HG02981 (cell line): ENCODE measurements at regions not wholly inside any gene's neighbourhood (a gene's known extent, or its start where the extent isn't known, plus 50 kb on each side); places are given as distances from the start of the nearest gene placed in this dataset.
"Not testable (repeated sequence)": the region's sequence is repeated elsewhere in the genome, so short reads cannot be mapped to it uniquely, and the experiment has no call there.

Source experiments
- ATAC-seq: cut with Tn5 transposase; IDR thresholded peaks from one replicate; pipeline ENCODE4 v1.9.1; 2021; ENCODE audit warnings: mild to moderate bottlenecking, moderate library complexity; ENCODE audit not compliant: unreplicated experiment

DNA sequence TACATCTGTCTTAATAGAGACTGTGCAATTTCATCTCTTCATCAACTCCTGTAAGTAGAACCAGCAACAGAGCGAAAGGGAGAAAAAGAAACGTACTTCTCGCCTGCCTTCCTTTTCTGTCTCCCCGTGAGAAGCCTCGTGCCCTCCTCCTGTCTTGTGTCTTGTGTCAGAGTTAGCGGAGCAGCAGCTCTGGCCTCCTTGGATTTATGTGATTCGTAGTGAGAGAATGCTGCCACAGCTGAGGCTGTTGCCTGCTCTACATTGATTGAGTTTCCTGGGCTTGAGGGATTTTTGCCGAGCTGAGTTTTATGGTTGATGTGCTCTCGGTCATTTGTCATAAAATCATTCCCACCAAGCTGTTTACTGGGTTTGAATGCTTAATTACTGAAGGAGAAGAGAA is 579.1 kb upstream of the RBFOX1 start:
- no peak for ATAC-seq

- ATAC-seq: no peak
Measured at GRCh38 chr16:6751191-6751590, 581.5 kb upstream of the RBFOX1 start.

- ATAC-seq: no peak
Measured at GRCh38 chr16:6749698-6750097, 582.9 kb upstream of the RBFOX1 start.

GRCh38 chr16:6736302-6736701 is 596.3 kb upstream of the RBFOX1 start:
- ATAC-seq: not testable (repeated sequence)

GRCh38 chr16:6735631-6736030 is 597.0 kb upstream of the RBFOX1 start:
- ATAC-seq: no peak

DNA sequence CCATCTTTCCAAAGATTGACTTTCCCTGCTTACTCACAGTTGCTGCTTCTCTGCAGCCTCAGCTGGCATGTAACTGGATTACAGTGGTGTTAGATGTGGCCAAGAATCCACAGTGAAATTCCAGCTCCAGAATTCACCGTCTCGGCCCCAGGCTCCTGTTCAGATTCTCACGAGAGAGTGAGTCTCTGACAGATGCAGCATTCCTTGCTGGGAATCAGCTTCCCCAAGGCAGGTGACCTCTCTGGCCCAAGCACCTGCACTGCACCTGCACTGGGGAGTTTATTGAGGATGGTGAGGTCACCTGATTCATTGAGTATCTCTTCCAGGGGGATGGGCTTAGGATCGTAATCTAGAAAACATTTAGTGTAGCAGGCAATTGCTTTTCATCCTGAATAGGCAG is 600.5 kb upstream of the RBFOX1 start:
- ATAC-seq: no peak

DNA sequence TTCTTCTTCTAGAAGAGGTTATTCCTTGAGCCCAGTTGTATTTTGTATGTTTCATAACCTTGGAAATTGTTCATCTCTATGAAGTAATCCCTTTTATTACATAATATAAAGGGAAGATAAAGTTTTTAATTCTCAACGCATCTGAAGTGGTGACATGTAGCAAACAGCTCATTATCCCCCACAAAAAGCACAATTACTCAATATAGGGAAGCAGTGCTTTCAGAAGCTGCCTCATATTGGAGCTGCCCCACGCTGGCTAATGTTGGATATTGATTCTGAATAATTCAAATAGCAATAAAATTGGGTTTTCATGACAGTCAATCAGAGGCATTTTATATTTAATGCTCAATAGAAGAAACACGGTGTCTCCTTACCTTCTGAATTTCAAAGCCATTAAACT is 604.3 kb upstream of the RBFOX1 start:
- no peak for ATAC-seq

- ATAC-seq: no peak
Measured at GRCh38 chr16:6726621-6727020, 606.0 kb upstream of the RBFOX1 start.

GRCh38 chr16:6725634-6726331 is 606.9 kb upstream of the RBFOX1 start:
- no peak for ATAC-seq

GRCh38 chr16:6725206-6725605 is 607.4 kb upstream of the RBFOX1 start:
- ATAC-seq: not testable (repeated sequence)

DNA sequence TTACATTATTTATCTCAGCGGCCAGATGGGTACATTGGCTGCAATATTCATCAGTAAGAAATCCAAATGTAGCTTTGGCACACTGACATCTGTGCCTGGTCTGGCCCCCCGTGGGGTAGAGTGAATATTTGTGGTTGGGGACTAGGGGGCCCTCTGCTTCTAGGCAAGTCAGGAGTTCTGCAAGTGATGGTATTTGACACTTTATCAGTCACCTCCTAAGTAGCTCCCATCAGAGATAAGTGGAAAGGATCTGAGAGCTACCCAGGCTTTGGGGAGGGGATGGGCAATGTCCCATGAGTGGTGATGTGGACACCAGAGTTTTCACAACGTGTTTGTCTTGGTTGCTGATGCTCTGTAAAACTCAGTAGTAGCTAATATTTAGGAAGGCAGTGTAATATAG is 609.9 kb upstream of the RBFOX1 start:
- no peak for ATAC-seq

DNA sequence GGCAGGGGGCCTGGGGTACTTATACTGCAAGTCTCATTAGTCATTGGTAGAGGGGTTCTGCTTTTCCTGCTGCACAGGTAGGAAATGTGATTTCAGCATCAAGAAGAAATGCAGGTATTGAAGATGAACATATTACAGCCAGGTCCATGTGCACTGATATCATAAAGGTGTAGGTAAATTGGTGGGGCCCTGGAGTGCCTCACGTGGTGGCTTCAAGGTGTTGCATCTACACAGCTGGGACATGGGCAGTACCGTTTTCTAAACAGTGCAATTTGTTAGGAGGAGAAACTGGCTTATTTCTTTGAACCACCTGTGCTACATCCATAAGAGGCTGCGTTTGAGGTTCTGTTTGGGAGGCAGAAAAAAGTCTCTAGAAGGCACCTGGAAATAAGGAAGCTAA is 618.1 kb upstream of the RBFOX1 start:
- no peak for ATAC-seq

DNA sequence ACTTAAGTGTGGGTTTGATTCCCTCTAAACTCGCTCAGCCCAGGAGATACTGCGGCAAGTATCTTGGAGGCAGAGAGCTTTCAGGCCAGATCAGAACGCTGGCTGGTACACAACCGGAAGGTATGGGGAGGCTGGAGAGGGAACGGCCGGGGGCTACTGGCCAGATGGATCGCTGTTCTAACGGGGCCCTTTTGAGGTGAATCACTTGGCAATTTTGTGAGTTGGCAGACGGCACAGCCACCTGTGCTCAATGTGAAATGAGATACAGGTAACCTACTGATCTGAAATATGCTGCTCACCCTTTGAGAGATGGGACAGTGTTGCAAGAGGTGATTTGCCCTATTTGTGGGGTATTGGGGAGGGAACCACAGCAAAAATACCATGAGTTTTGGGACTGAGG is 622.9 kb upstream of the RBFOX1 start:
- no peak for ATAC-seq

- no peak for ATAC-seq
Measured at GRCh38 chr16:6708576-6709215, 623.9 kb upstream of the RBFOX1 start.

DNA sequence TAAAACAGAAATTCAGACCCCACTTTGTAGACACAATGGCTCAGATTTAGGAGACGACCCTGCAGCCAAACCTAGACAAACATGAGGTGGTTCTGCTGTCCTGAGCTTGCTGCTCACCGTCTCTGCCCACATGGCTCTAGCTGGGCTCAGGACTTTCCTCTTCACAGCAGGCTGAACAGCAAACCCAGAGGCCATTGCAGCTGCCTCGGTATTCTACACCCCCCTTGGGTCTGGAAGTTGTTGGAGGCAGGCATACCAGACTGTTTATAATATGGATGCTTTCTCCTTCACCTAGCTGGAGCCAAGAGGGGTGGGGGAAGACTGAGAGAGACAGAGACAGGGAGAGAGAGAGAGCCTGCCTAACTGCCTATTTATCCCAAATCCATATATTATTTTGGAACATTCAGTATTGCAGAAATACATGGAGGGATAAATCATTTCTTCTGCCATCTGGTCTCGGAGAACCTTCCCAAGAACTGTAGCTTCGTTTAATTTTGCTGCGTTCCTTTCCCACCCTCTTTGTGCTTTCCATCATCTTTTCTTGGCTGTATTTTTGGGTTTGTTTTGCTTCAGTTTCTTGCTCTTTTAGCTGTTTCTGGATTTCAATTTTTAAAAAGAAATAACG is 628.2 kb upstream of the RBFOX1 start:
- no peak for ATAC-seq

DNA sequence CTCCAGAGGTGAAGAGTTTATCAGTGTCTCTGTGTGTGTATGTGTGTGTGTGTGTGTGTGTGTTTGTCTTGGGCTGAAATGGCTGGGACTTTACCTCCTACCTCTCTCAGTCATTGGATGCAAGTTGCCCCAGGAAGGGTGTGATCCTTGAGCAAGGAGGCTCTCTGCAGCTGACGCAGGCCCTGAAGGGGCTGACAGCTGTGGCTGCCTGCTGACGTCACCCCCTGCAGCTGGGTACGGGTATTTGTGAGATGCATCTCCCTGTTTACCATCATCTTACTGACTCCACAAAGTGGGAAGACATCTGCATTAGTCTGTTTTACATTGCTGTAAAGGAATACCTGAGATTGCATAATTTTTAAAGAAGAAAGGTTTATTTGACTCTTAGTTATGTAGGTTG is 631.5 kb upstream of the RBFOX1 start:
- no peak for ATAC-seq

- ATAC-seq: no peak
Measured at GRCh38 chr16:6698548-6698947, 634.1 kb upstream of the RBFOX1 start.

DNA sequence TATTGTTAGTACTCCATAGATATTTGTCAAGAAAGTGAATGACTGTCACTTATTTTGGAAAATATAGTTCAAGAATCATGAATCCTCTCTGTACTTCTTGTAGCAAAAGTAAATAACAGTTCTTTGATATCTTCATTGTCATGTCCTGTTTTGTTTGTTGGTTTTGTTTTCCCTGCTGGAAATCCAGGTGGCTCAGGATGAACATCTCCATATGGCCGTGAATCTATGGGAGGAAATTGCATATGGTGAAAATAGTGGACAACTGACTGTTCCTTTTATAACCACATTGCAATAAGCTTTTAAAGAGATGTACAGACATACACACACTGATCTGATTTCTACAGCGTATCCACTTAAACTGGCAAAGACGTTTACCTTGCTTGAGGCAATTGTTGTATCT is 637.0 kb upstream of the RBFOX1 start:
- ATAC-seq: no peak

DNA sequence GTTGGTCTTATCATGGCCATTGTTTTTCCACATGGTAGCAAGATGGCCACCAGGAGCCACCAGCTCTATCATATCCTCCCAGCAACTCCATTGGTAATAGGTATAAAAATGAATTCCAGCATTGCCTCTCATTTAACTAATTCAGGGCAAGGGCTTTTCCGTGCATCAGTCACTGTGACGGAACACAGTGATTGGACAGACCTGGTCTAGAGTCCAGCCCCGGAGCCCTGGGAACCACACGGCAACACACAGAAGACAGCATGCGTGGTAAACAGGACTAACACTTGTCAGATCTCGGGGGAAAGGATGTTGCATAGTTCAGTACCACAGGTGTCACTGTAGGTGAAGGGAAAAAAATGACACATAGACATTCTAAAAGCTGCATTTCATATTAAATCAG is 638.0 kb upstream of the RBFOX1 start:
- no peak for ATAC-seq

DNA sequence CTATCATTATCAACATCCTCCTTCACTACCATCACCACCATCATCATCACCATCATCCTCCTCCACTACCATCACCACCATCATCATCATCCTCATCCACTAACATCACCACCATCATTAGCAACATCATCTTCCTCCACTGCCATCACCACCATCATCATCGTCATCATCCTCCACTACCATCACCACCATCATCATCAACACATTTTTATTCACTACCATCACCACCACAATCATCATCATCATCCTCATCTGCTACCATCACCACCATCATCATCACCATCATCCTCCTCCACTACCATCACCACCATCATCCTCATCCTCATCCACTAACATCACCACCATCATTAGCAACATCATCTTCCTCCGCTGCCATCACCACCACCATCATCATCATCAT is 639.2 kb upstream of the RBFOX1 start:
- not testable (repeated sequence) for ATAC-seq

- ATAC-seq: no peak
Measured at GRCh38 chr16:6692874-6693273, 639.8 kb upstream of the RBFOX1 start.

DNA sequence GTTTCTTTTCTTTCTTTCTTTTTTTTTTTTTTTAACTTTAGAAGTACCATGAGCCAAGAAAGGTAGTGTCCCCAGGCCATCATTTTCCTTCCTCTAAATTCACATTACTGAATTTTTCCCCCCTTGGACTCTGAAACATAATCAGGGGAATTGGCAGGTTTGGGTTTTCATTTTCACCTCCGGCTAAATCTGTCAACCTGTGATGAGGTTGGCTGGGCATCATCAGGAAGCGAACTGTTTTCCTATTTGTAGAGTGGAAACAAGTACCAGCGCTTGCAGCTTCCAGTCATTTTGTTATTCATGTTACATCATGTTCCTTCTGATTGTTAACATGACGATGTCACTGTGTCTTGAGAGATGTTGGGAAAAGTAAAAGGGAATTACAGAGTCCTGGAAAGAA is 641.9 kb upstream of the RBFOX1 start:
- no peak for ATAC-seq
